ENCODE measurements at regions not wholly inside any gene's neighbourhood (a gene's known extent, or its start where the extent isn't known, plus 50 kb on each side); places are given as distances from the start of the nearest gene placed in this dataset.
"Not testable (repeated sequence)": the region's sequence is repeated elsewhere in the genome, so short reads cannot be mapped to it uniquely, and the experiment has no call there.

- H3K27me3 Mint-ChIP-seq, result peaks cover 5% of the 10 kb centered on the region
- H3K9me3 Mint-ChIP-seq, result no peaks in the 10 kb centered on the region
- H3K4me1 Mint-ChIP-seq (ENCODE audit: low read depth), result no peaks in the 10 kb centered on the region
- H3K4me3 Mint-ChIP-seq, result no peak overlapping the region
- intact Hi-C loops (cut with micrococcal nuclease), result no loop called here
- no peak overlapping the region for H3K27ac Mint-ChIP-seq
- H3K36me3 Mint-ChIP-seq (ENCODE audit: low read depth), result no peaks in the 10 kb centered on the region
Observed at GRCh38 chr18:59848002-59848401, 51.8 kb upstream of the PMAIP1 start.

DNA sequence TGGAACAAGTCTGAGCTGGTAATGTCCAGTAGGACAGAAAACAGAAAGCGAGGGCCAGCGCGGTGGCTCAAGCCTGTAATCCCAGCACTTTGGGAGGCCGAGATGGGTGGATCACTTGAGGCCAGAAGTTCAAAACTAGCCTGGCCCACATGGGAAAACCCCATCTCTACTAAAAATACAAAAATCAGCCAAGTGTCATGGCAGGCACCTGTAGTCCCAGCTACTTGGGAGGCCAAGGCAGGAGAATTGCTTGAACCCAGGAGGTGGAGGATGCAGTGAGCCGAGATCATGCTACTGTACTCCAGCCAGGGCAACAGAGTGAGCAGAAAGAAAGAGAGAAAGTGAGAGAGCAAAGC lies 52.3 kb upstream of the PMAIP1 start:
- H3K27me3 Mint-ChIP-seq; H3K27ac Mint-ChIP-seq; H3K9me3 Mint-ChIP-seq; intact Hi-C loops (cut with micrococcal nuclease); H3K4me1 Mint-ChIP-seq (ENCODE audit: low read depth); H3K4me3 Mint-ChIP-seq; H3K36me3 Mint-ChIP-seq (ENCODE audit: low read depth): not testable (repeated sequence)

DNA sequence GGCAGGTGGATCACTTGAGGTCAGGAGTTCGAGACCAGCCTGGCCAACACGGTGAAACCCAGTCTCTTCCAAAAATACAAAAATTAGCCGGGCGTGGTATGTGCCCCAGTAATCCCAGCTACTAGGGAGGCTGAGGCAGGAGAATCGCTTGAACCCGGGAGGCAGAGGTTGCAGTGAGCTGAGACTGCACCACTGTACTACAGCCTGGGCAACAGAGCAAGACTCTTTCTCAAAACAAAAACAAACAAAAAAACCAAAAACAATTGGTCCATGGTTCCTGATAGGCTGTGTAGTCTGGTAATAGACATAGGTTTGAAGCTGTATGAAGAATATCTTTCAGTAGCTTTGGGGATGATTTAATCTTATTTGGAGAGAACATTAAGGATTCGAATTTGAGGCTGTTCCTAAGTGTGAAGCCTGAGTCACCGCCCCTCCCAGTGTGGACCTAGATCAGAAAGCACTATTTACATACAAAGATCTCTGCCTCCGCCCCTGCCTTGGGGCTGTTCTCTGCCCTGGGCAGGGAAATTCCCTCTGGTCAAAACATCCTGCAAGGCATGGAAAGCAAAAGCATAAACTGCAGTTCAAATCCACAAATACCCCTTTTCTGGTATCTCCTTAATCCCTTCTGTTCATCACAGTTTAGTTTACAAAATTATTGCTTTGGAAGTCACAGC lies 52.8 kb upstream of the PMAIP1 start:
- H3K27ac Mint-ChIP-seq, result no peak overlapping the region
- H3K36me3 Mint-ChIP-seq (ENCODE audit: low read depth), result no peaks in the 10 kb centered on the region
- no peaks in the 10 kb centered on the region for H3K9me3 Mint-ChIP-seq
- H3K4me1 Mint-ChIP-seq (ENCODE audit: low read depth), result no peaks in the 10 kb centered on the region
- H3K4me3 Mint-ChIP-seq, result no peak overlapping the region
- intact Hi-C loops (cut with micrococcal nuclease), result no loop called here
- H3K27me3 Mint-ChIP-seq, result peaks cover 5% of the 10 kb centered on the region

DNA sequence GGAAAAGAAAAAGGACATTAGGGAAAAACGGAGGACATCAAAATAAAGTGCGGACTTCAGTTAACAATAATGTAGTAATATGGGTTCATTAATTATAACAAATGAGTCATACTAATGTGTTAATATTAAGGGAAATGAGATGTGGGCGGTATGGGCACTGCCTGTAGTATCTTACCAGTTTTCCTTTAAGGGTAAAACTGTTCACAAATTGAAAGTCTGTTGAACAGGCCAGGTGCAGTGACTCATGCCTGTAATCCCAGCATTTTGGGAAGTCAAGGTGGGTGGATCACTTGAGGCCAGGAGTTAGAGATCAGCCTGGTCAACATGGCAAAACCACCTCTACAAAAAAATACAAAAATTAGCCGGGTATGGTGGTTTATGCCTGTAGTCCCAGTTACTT lies 56.8 kb upstream of the PMAIP1 start:
- Mint-ChIP-seq H3K36me3 (ENCODE audit: low read depth) (no peaks in the 10 kb centered on the region), H3K4me3 (no peak overlapping the region), H3K9me3 (no peaks in the 10 kb centered on the region), H3K27me3 (peaks cover 3% of the 10 kb centered on the region), H3K4me1 (ENCODE audit: low read depth) (no peaks in the 10 kb centered on the region), H3K27ac (no peak overlapping the region)
- intact Hi-C loops (cut with micrococcal nuclease), result no loop called here

GRCh38 chr18:59839931-59840685 lies 59.7 kb upstream of the PMAIP1 start:
- Mint-ChIP-seq H3K4me1 (ENCODE audit: low read depth) (no peaks in the 10 kb centered on the region), H3K27me3 (no peaks in the 10 kb centered on the region), H3K4me3 (no peak overlapping the region), H3K27ac (no peak overlapping the region), H3K9me3 (no peaks in the 10 kb centered on the region), H3K36me3 (ENCODE audit: low read depth) (no peaks in the 10 kb centered on the region)
- intact Hi-C loops (cut with micrococcal nuclease), result loop anchor here (5.0 to 10.0 kb wide), 3 partner anchors 85 to 152 kb away; no protein-coding TSS in a partner anchor

- intact Hi-C loops (cut with micrococcal nuclease), result loop anchor here (5.0 to 10.0 kb wide), 3 partner anchors 86 to 153 kb away; no protein-coding TSS in a partner anchor
- Mint-ChIP-seq H3K27me3 (peaks cover 2% of the 10 kb centered on the region), H3K9me3 (no peaks in the 10 kb centered on the region), H3K4me1 (ENCODE audit: low read depth) (no peaks in the 10 kb centered on the region), H3K27ac (no peak overlapping the region), H3K4me3 (no peak overlapping the region), H3K36me3 (ENCODE audit: low read depth) (no peaks in the 10 kb centered on the region)
Observed at GRCh38 chr18:59839246-59839645, 60.5 kb upstream of the PMAIP1 start.

DNA sequence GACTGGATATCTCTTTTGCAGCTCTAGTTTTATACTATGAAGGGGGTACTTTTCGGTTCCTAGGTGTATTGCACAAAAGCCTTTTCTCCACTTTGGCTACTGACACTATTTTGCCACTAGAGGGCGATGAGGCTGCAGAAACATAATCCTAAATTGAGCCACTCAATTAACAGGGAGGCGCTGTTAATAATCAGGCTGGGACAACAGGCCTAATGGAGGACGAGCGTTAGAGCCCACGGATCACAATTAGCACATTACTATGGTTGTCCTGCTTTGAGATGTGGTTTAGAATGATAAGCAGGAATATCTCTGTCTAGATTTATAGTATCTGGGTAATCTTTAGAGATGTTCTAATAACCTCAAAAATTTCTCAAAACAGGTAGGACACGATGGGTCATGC lies 62.2 kb upstream of the PMAIP1 start:
- H3K4me3 Mint-ChIP-seq, result no peak overlapping the region
- no peaks in the 10 kb centered on the region for H3K36me3 Mint-ChIP-seq (ENCODE audit: low read depth)
- no peak overlapping the region for H3K27ac Mint-ChIP-seq
- no peaks in the 10 kb centered on the region for H3K9me3 Mint-ChIP-seq
- H3K27me3 Mint-ChIP-seq, result peaks cover 2% of the 10 kb centered on the region
- no peaks in the 10 kb centered on the region for H3K4me1 Mint-ChIP-seq (ENCODE audit: low read depth)
- intact Hi-C loops (cut with micrococcal nuclease), result loop anchor here (1.0 to 10.0 kb wide), 4 partner anchors 87 to 712 kb away; no protein-coding TSS in a partner anchor

GRCh38 chr18:59835605-59836379 lies 64.0 kb upstream of the PMAIP1 start:
- Mint-ChIP-seq H3K27ac (no peak overlapping the region), H3K4me1 (ENCODE audit: low read depth) (no peaks in the 10 kb centered on the region), H3K27me3 (peaks cover 3% of the 10 kb centered on the region), H3K4me3 (no peak overlapping the region), H3K9me3 (no peaks in the 10 kb centered on the region), H3K36me3 (ENCODE audit: low read depth) (no peaks in the 10 kb centered on the region)
- intact Hi-C loops (cut with micrococcal nuclease), result loop anchor here (5.0 to 10.0 kb wide), 3 partner anchors 89 to 157 kb away; no protein-coding TSS in a partner anchor

GRCh38 chr18:59834267-59834666 lies 65.5 kb upstream of the PMAIP1 start:
- intact Hi-C loops (cut with micrococcal nuclease), result loop anchor here (10.0 kb wide), 2 partner anchors 91 to 131 kb away; no protein-coding TSS in a partner anchor
- Mint-ChIP-seq H3K27me3 (peaks cover 3% of the 10 kb centered on the region), H3K27ac (no peak overlapping the region), H3K9me3 (no peaks in the 10 kb centered on the region), H3K4me3 (no peak overlapping the region), H3K4me1 (ENCODE audit: low read depth) (no peaks in the 10 kb centered on the region), H3K36me3 (ENCODE audit: low read depth) (no peaks in the 10 kb centered on the region)

DNA sequence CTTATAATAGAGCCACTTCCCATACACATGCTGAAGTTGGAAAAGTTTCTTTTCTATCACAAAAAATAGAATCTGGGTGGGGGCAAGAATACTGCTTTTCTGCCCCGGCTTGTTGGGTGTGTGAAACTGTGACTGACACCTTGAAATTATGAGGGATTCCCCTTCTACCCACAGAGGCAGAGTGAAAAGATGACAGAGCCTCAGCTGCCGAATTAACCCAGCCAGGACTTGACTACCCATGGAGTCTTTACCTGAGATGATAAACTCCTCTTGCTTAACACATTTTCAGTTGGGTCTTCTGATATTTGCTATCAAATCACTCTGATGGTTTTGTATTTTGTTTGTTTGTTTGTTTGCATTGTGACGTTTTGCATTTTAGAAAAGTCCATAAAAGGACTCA lies 66.0 kb upstream of the PMAIP1 start:
- Mint-ChIP-seq H3K4me3 (no peak overlapping the region), H3K27ac (no peak overlapping the region)

DNA sequence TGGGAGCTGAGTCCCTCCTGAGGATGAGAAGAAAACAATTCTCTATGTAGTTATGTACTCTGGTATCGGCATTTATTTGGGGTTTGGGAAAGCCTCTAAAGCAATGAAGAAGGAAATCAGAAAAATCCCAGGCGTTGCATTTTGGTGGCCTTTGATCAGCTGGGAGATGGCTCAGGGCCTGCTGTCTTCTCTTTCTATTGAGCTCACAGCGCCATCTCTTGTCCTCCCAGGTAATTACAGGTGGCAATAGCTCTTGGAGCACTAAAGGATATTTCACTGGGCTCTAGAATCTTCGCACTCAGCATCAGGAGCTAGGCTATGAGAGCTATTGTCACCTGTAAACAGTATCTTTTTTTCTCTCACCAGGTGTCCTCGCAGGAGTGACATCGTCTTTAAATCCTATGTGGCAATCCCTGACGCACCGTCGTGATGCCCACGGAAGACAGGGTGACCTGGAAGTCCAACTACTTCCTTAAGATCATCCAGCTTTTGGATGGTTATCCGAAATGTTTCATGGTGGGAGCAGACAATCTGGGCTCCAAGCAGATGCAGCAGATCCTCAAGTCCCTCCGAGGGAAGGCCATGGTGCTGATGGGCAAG lies 76.1 kb upstream of the PMAIP1 start:
- intact Hi-C loops (cut with micrococcal nuclease), result no loop called here
- Mint-ChIP-seq H3K9me3 (no peaks in the 10 kb centered on the region), H3K4me1 (ENCODE audit: low read depth) (no peaks in the 10 kb centered on the region), H3K27me3 (peaks cover 3% of the 10 kb centered on the region), H3K36me3 (ENCODE audit: low read depth) (no peaks in the 10 kb centered on the region), H3K4me3 (no peak overlapping the region), H3K27ac (no peak overlapping the region)

More for the DNA sequence above, 66.0 kb upstream of the PMAIP1 start:
- intact Hi-C loops (cut with micrococcal nuclease), result loop anchor here (10.0 kb wide), 2 partner anchors 91 to 131 kb away; no protein-coding TSS in a partner anchor
- Mint-ChIP-seq H3K9me3 (no peaks in the 10 kb centered on the region), H3K27me3 (peaks cover 3% of the 10 kb centered on the region), H3K4me1 (ENCODE audit: low read depth) (no peaks in the 10 kb centered on the region), H3K36me3 (ENCODE audit: low read depth) (no peaks in the 10 kb centered on the region)

- Mint-ChIP-seq H3K4me3 (no peak overlapping the region), H3K9me3 (no peaks in the 10 kb centered on the region), H3K27me3 (peaks cover 5% of the 10 kb centered on the region), H3K36me3 (ENCODE audit: low read depth) (no peaks in the 10 kb centered on the region), H3K4me1 (ENCODE audit: low read depth) (no peaks in the 10 kb centered on the region), H3K27ac (no peak overlapping the region)
- intact Hi-C loops (cut with micrococcal nuclease), result no loop called here
Observed at GRCh38 chr18:59822612-59823550, 76.9 kb upstream of the PMAIP1 start.

DNA sequence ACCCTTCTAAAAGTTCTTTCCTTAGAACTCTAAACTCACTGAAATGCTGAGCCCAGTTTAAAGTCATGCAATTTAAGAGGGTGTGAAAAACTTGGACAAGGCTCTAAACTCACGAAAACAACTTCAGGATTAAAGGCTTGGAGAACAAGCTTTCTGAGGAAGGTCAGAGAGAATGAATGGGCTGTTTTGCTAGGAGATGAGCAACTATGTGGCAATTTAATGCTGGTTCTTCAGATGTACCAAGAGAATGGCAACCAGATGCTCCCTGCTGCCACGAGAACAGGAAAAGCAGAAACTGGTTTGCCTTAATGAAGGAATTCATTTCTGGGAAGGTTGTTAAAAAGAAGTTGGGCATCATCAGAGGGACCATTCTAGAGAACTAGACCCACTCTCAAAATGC lies 77.8 kb upstream of the PMAIP1 start:
- intact Hi-C loops (cut with micrococcal nuclease), result no loop called here
- H3K27me3 Mint-ChIP-seq, result peaks cover 5% of the 10 kb centered on the region
- H3K4me3 Mint-ChIP-seq, result no peak overlapping the region
- no peaks in the 10 kb centered on the region for H3K4me1 Mint-ChIP-seq (ENCODE audit: low read depth)
- H3K9me3 Mint-ChIP-seq, result no peaks in the 10 kb centered on the region
- no peak overlapping the region for H3K27ac Mint-ChIP-seq
- H3K36me3 Mint-ChIP-seq (ENCODE audit: low read depth), result no peaks in the 10 kb centered on the region
